Transverse colon (tissue), 4 donors: ENCODE measurements at regions not wholly inside any gene's neighbourhood (a gene's known extent, or its start where the extent isn't known, plus 50 kb on each side); places are given as distances from the start of the nearest gene placed in this dataset.

Experiments used
- CTCF ChIP-seq, 5 experiments: fragments of 200-600 bp in 3 of 5; fragments of 450-650 bp in 2 of 5; sonication (generic) in 3 of 5; IDR thresholded peaks; 1 replicate in 2 of 5; 2 replicates in 3 of 5; pipeline ENCODE4 v1.5.1; 2016 to 2017; ENCODE audit warnings: antibody characterized with exemption in 5 of 5, inconsistent platforms in 3 of 5, mild to moderate bottlenecking in 2 of 5, moderate library complexity in 1 of 5
- POLR2A ChIP-seq: fragments of 450-650 bp; IDR thresholded peaks from one replicate; pipeline ENCODE4 v1.6.1; 2016; ENCODE audit warnings: antibody characterized with exemption, mild to moderate bottlenecking, moderate library complexity
- POLR2AphosphoS5 ChIP-seq, 3 donors: sonication (generic); formaldehyde crosslinking; IDR thresholded peaks; one replicate each; pipeline ENCODE4 v1.6.1; 2016; ENCODE audit warnings: antibody characterized with exemption in 3 of 3

GRCh38 chr2:192854031-192854430, 659.3 kb upstream of the TMEFF2 start:
- no peak for TF ChIP-seq CTCF (IDR thresholded peaks at IDR 0.05)
- no peak for TF ChIP-seq POLR2AphosphoS5 (IDR thresholded peaks at IDR 0.05)
- TF ChIP-seq POLR2A: no peak
